SU-DHL-6 (cell line): ENCODE measurements at regions not wholly inside any gene's neighbourhood (a gene's known extent, or its start where the extent isn't known, plus 50 kb on each side); places are given as distances from the start of the nearest gene placed in this dataset.

ENCODE experiments used
- H2AFZ ChIP-seq: fragments of 200-600 bp; sonication (generic); 2 replicates; pipeline ENCODE4 v1.6.1; 2014; ENCODE audit warnings: low read depth, mild to moderate bottlenecking, moderate library complexity, mixed read lengths, antibody characterized with exemption, low read length; ENCODE audit not compliant: severe bottlenecking
- H3F3A ChIP-seq: fragments of 200-600 bp; shearing (Covaris generic); 2 replicates; pipeline ENCODE4 v1.6.0; 2016; ENCODE audit warnings: antibody characterized with exemption, mild to moderate bottlenecking; ENCODE audit not compliant: insufficient read depth
- H3K27ac ChIP-seq: fragments of 200-600 bp; sonication (generic); 2 replicates; pipeline ENCODE4 v1.5.1; 2016; ENCODE audit warnings: low read depth, mild to moderate bottlenecking, low read length, moderate library complexity, mixed read lengths
- H3K27me3 ChIP-seq: fragments of 200-600 bp; sonication (generic), shearing (Covaris generic); 2 replicates; pipeline ENCODE4 v1.6.0; 2014; ENCODE audit warnings: mild to moderate bottlenecking, low read length
- H3K36me3 ChIP-seq: fragments of 200-600 bp; sonication (generic); 2 replicates; pipeline ENCODE4 v1.6.1; 2014; ENCODE audit warnings: mild to moderate bottlenecking, low read length, mixed read lengths
- H3K4me2 ChIP-seq: fragments of 300-600, 200-600 bp; shearing (Covaris generic), sonication (generic); 2 replicates; pipeline ENCODE4 v1.6.0; 2014; ENCODE audit warnings: low read length, low read depth, mild to moderate bottlenecking; ENCODE audit not compliant: poor library complexity, severe bottlenecking
- H3K4me3 ChIP-seq: fragments of 200-600 bp; sonication (generic); 2 replicates; pipeline ENCODE4 v1.5.1; 2014; ENCODE audit warnings: antibody characterized with exemption, low read length, mild to moderate bottlenecking, mixed read lengths; ENCODE audit not compliant: insufficient read depth, poor library complexity, severe bottlenecking
- H3K79me2 ChIP-seq: fragments of 200-600 bp; sonication (generic); 2 replicates; pipeline ENCODE4 v1.6.1; 2014; ENCODE audit warnings: mild to moderate bottlenecking, low read length, moderate library complexity; ENCODE audit not compliant: insufficient read depth
- H3K9ac ChIP-seq: fragments of 200-600 bp; sonication (generic); 2 replicates; pipeline ENCODE4 v1.7.0; 2014; ENCODE audit warnings: mild to moderate bottlenecking, low read length
- H3K9me2 ChIP-seq: fragments of 200-600 bp; sonication (generic); replicated peaks from 2 replicates; pipeline ENCODE4 v1.6.1; 2014; ENCODE audit warnings: low read length; ENCODE audit not compliant: insufficient read depth
- H3K9me3 ChIP-seq: fragments of 200-600 bp; sonication (generic); 2 replicates; pipeline ENCODE4 v1.6.1; 2014; ENCODE audit warnings: low read length, mixed read lengths; ENCODE audit not compliant: insufficient read depth
- H4K20me1 ChIP-seq: fragments of 200-600 bp; sonication (generic); 2 replicates; pipeline ENCODE4 v1.6.1; 2014; ENCODE audit warnings: low read depth, mild to moderate bottlenecking, antibody characterized with exemption, low read length, moderate library complexity, mixed read lengths
- EZH2phosphoT487 ChIP-seq: fragments of 200-600 bp; sonication (generic), shearing (Covaris generic); conservative IDR thresholded peaks from 2 replicates; pipeline ENCODE4 v1.6.1; 2018; ENCODE audit warnings: mild to moderate bottlenecking, antibody characterized with exemption, low read length, moderate library complexity, mixed read lengths
- TF ChIP-seq, protein P1 (sequence below): fragments of 200-600 bp; sonication (generic); IDR thresholded peaks from one replicate; pipeline ENCODE4 v1.5.1; 2017; ENCODE audit warnings: antibody characterized with exemption, mild to moderate bottlenecking, low read length, moderate library complexity; ENCODE audit not compliant: insufficient read depth, poor library complexity, severe bottlenecking

- Histone ChIP-seq H2AFZ (no peak overlapping the region), H3K9me3 (no peaks in the 10 kb centered on the region), H3K4me2 (no peak overlapping the region), H4K20me1 (no peaks in the 10 kb centered on the region), H3K27ac (no peak overlapping the region), H3K27me3 (no peaks in the 10 kb centered on the region), H3K9ac (no peak overlapping the region), H3K4me3 (no peak overlapping the region), H3K9me2 (no peaks in the 10 kb centered on the region), H3K79me2 (no peaks in the 10 kb centered on the region), H3K36me3 (no peaks in the 10 kb centered on the region), H3F3A (no peaks in the 10 kb centered on the region)
- no peak for TF ChIP-seq EZH2phosphoT487
- TF ChIP-seq, protein P1, sequence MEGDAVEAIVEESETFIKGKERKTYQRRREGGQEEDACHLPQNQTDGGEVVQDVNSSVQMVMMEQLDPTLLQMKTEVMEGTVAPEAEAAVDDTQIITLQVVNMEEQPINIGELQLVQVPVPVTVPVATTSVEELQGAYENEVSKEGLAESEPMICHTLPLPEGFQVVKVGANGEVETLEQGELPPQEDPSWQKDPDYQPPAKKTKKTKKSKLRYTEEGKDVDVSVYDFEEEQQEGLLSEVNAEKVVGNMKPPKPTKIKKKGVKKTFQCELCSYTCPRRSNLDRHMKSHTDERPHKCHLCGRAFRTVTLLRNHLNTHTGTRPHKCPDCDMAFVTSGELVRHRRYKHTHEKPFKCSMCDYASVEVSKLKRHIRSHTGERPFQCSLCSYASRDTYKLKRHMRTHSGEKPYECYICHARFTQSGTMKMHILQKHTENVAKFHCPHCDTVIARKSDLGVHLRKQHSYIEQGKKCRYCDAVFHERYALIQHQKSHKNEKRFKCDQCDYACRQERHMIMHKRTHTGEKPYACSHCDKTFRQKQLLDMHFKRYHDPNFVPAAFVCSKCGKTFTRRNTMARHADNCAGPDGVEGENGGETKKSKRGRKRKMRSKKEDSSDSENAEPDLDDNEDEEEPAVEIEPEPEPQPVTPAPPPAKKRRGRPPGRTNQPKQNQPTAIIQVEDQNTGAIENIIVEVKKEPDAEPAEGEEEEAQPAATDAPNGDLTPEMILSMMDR = no peak
These were observed 233.0 kb upstream of the SLC7A11 start for GRCh38 chr4:138475116-138475515.

DNA sequence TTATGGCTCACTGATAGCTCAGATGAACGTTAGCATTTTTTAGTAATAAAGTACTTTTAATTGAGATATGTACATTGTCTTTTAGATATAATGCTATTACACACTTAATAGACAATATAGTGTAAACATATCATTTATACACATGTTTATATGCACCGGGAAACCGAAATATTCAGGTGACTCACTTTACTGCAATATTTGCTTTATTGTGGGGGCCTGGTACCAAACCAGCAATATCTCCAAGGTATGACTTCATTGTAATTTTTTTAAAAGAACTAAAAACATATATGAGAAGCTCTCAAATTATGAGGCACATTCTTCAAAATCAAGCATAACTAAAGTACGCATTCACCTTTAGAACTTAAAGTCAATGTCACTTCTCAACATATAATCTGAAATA lies 231.2 kb upstream of the SLC7A11 start:
- Histone ChIP-seq H3K27me3 (no peaks in the 10 kb centered on the region), H3F3A (no peaks in the 10 kb centered on the region), H3K9me2 (no peaks in the 10 kb centered on the region), H3K4me2 (no peak overlapping the region), H3K4me3 (no peak overlapping the region), H3K9ac (no peak overlapping the region), H3K36me3 (no peaks in the 10 kb centered on the region), H3K79me2 (no peaks in the 10 kb centered on the region), H3K9me3 (no peaks in the 10 kb centered on the region), H2AFZ (no peak overlapping the region), H4K20me1 (no peaks in the 10 kb centered on the region), H3K27ac (no peak overlapping the region)
- TF ChIP-seq, protein P1 = no peak
- TF ChIP-seq EZH2phosphoT487 = no peak

DNA sequence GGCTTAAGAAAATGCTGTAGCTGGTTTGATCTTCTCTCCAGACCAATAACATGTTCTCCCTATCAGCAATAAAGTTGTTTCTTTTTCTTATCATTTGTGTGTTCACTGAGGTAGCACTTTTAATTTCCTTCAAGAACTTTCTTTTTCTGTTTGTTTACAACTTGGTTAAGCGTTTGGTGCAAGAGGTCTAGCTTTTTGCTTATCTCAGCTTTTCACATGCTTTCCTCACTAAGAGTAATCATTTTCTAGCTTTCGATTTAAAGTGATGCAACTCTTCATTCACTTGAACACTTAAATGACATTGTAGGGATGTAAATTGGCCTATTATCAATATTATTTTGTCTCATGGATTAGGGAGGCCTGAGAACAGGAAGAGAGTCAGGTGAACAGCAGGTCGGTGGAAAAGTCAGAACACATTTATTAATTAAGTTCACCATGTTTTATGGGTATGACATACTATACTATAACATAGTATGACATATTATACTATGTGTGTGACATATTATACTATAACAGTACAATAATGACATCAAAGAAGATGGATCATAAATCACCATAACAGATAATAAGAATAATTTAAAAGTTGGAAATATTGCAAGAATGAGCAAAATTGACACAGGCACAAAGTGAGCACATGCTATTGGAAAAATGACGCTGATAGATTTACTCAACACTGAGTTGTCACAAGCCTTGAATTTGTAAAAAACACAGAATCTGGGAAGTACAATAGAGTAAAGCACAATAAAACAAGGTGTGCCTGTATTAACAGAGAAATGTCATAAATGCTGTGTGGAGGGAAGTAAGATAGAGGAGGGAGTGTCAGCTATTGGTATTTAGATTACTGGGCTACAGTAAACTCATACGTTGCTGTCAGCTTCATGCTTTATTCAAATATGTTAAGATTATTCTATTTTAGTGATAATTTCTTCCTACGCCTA lies 218.6 kb upstream of the SLC7A11 start:
- H3F3A ChIP-seq = no peaks in the 10 kb centered on the region

More for the DNA sequence above, 218.6 kb upstream of the SLC7A11 start:
- H2AFZ ChIP-seq = no peak overlapping the region
- no peaks in the 10 kb centered on the region for H3K27me3 ChIP-seq
- no peaks in the 10 kb centered on the region for H3K9me3 ChIP-seq
- H3K79me2 ChIP-seq = no peaks in the 10 kb centered on the region
- H3K9me2 ChIP-seq = no peaks in the 10 kb centered on the region
- no peaks in the 10 kb centered on the region for H4K20me1 ChIP-seq
- no peak overlapping the region for H3K4me2 ChIP-seq
- H3K4me3 ChIP-seq = no peak overlapping the region
- TF ChIP-seq EZH2phosphoT487 = no peak
- TF ChIP-seq, protein P1 = no peak
- H3K36me3 ChIP-seq = no peaks in the 10 kb centered on the region
- no peak overlapping the region for H3K27ac ChIP-seq
- H3K9ac ChIP-seq = no peak overlapping the region
